Neuronal stem cell (in vitro differentiated cells): ENCODE measurements at regions not wholly inside any gene's neighbourhood (a gene's known extent, or its start where the extent isn't known, plus 50 kb on each side); places are given as distances from the start of the nearest gene placed in this dataset.

Source experiments
- DNase-seq: peaks from one replicate; pipeline ENCODE4 v3.0.0-alpha.2; 2013; ENCODE audit warnings: low spot score
- H2AFZ ChIP-seq: one replicate; pipeline ENCODE4 v1.6.1; 2013; ENCODE audit warnings: mild to moderate bottlenecking, low read length, inconsistent platforms
- H2AK5ac ChIP-seq: 2 replicates; pipeline ENCODE4 v1.6.1; 2013; ENCODE audit warnings: low read depth, mild to moderate bottlenecking, inconsistent platforms, low read length, moderate library complexity, mixed read lengths
- H2BK120ac ChIP-seq: 2 replicates; pipeline ENCODE4 v1.6.1; 2013; ENCODE audit warnings: low read depth, mild to moderate bottlenecking, inconsistent platforms, low read length, moderate library complexity, mixed read lengths
- H2BK12ac ChIP-seq: one replicate; pipeline ENCODE4 v1.6.1; 2013; ENCODE audit warnings: low read length, inconsistent platforms
- H2BK15ac ChIP-seq: 2 replicates; pipeline ENCODE4 v1.6.1; 2013; ENCODE audit warnings: mild to moderate bottlenecking, low read length, inconsistent platforms, mixed read lengths
- H2BK5ac ChIP-seq: one replicate; pipeline ENCODE4 v1.6.1; 2013; ENCODE audit warnings: inconsistent platforms, mild to moderate bottlenecking, low read length, moderate library complexity
- H3K14ac ChIP-seq: one replicate; pipeline ENCODE4 v1.6.1; 2013; ENCODE audit warnings: low read length, inconsistent platforms
- H3K18ac ChIP-seq: 2 replicates; pipeline ENCODE4 v1.6.1; 2013; ENCODE audit warnings: low read length, inconsistent platforms
- H3K23ac ChIP-seq: 2 replicates; pipeline ENCODE4 v1.6.1; 2013; ENCODE audit warnings: low read depth, mild to moderate bottlenecking, mixed read lengths, low read length, inconsistent platforms; ENCODE audit not compliant: poor library complexity
- H3K27ac ChIP-seq: replicated peaks from 3 replicates; pipeline ENCODE4 v1.5.1; 2013; ENCODE audit warnings: low read length, inconsistent platforms
- H3K27me3 ChIP-seq, 3 experiments: 2 replicates each; pipeline ENCODE4 v1.6.1; 2013; ENCODE audit warnings: low read length in 3 of 3, mild to moderate bottlenecking in 2 of 3, inconsistent platforms in 1 of 3, low read depth in 1 of 3, mixed read lengths in 1 of 3, moderate library complexity in 1 of 3; ENCODE audit not compliant: control insufficient read depth in 3 of 3, insufficient read depth in 3 of 3
- H3K36me3 ChIP-seq, 2 donors: replicated peaks in 1 of 2; 2 replicates each; pipeline ENCODE4 v1.6.1; 2013; ENCODE audit warnings: low read length in 2 of 2; ENCODE audit not compliant: control insufficient read depth in 2 of 2, insufficient read depth in 2 of 2
- H3K4ac ChIP-seq: 2 replicates; pipeline ENCODE4 v1.6.1; 2013; ENCODE audit warnings: inconsistent platforms, mild to moderate bottlenecking, low read length, moderate library complexity
- H3K4me1 ChIP-seq, 2 donors: 1 replicate in 1 of 2; 2 replicates in 1 of 2; pipeline ENCODE4 v1.6.1; 2013; ENCODE audit warnings: low read length in 2 of 2, low read depth in 1 of 2; ENCODE audit not compliant: control insufficient read depth in 2 of 2, insufficient read depth in 1 of 2
- H3K4me2 ChIP-seq: one replicate; pipeline ENCODE4 v1.6.1; 2013; ENCODE audit warnings: mild to moderate bottlenecking, low read length, inconsistent platforms; ENCODE audit not compliant: insufficient read depth, poor library complexity, severe bottlenecking
- H3K4me3 ChIP-seq, 2 donors: 2 replicates each; pipeline ENCODE4 v1.5.1; 2013; ENCODE audit warnings: low read length in 2 of 2, mild to moderate bottlenecking in 2 of 2, inconsistent platforms in 1 of 2, moderate library complexity in 1 of 2
- H3K79me1 ChIP-seq: one replicate; pipeline ENCODE4 v1.6.1; 2013; ENCODE audit warnings: low read depth, mild to moderate bottlenecking, inconsistent platforms, low read length, moderate library complexity
- H3K9ac ChIP-seq: one replicate; pipeline ENCODE4 v1.6.1; 2013; ENCODE audit warnings: mild to moderate bottlenecking, low read depth, low read length, inconsistent platforms; ENCODE audit not compliant: poor library complexity
- H3K9me3 ChIP-seq, 2 donors: replicated peaks in 1 of 2; 2 replicates each; pipeline versions ENCODE3 to v1.6.1; 2013; ENCODE audit warnings: low read length in 2 of 2, mild to moderate bottlenecking in 2 of 2, inconsistent platforms in 1 of 2, low read depth in 1 of 2, mixed read lengths in 1 of 2, moderate library complexity in 1 of 2; ENCODE audit not compliant: control insufficient read depth in 2 of 2, insufficient read depth in 1 of 2
- H4K8ac ChIP-seq: one replicate; pipeline ENCODE4 v1.6.1; 2013; ENCODE audit warnings: low read depth, mild to moderate bottlenecking, inconsistent platforms, low read length, moderate library complexity
- H4K91ac ChIP-seq: one replicate; pipeline ENCODE4 v1.6.1; 2013; ENCODE audit warnings: low read length, low read depth, mild to moderate bottlenecking, inconsistent platforms; ENCODE audit not compliant: poor library complexity
- WGBS, 2 donors: extraction: QIAGEN DNeasy Blood & Tissue Kit; methylation state at CpG; one replicate each; pipeline ENCODE4 v1.1.7; 2013; ENCODE audit warnings: missing lambda C conversion rate in 2 of 2, mixed read lengths in 1 of 2; ENCODE audit not compliant: insufficient read length in 2 of 2, insufficient replicate concordance in 1 of 2; ENCODE audit errors: extremely low coverage in 2 of 2; 5-methylcytosine and 5-hydroxymethylcytosine counted together

DNA sequence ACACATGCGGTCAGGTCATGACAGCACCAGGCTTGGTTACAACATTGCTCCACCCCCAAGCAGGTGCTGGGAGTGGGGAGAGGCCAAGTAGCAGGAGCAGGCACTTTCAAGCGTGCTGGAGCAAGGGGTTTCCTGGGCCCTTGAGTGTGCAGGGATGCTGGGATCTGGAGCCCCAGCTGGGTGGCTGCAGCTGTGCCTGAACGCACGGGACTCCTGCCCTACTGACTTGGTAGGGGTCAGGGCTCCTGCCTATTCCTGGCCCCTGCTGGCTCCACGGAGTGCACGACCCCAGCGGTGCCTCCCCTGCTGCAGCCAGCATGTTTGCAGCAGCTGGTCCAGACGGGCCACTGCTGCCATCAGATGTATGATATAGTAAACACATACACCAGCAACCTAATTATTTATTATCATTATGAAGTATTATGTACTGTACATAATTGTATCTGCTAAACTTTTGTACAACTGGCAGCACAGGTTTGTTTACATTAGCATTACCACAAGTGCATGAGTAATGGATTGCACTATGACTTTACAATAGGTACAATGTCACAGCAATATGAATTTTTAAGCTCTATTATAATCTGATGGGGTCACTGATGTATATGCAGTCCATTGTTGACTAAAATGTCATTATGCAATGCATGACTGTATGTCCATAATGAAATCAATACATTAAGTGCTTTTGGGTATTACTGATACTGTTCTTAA is 620.6 kb downstream of the RAPGEF2 start:
- Histone ChIP-seq H3K23ac (peak overlapping the region; percentile 75), H3K9ac (no peak overlapping the region), H3K4me1 (no peaks in the 10 kb centered on the region), H2BK120ac (no peak overlapping the region), H3K36me3 (no peaks in the 10 kb centered on the region), H2AK5ac (peak overlapping the region; percentile 81), H3K18ac (peak overlapping the region; percentile 87), H3K79me1 (no peaks in the 10 kb centered on the region), H2BK15ac (peak overlapping the region; percentile 58), H4K91ac (no peak overlapping the region), H3K9me3 (no peaks in the 10 kb centered on the region), H3K4me2 (no peak overlapping the region), H3K14ac (peak overlapping the region; percentile 39), H4K8ac (peak overlapping the region; percentile 17), H2BK12ac (peak overlapping the region; percentile 73), H3K4ac (no peak overlapping the region), H2AFZ (no peak overlapping the region), H2BK5ac (no peak overlapping the region), H3K4me3 (no peak overlapping the region), H3K27ac (no peak overlapping the region), H3K27me3 (no peaks in the 10 kb centered on the region)
- no CpG with 5 or more reads among the region's 8 CpGs for WGBS, 2 donors
- no peak for DNase-seq

DNA sequence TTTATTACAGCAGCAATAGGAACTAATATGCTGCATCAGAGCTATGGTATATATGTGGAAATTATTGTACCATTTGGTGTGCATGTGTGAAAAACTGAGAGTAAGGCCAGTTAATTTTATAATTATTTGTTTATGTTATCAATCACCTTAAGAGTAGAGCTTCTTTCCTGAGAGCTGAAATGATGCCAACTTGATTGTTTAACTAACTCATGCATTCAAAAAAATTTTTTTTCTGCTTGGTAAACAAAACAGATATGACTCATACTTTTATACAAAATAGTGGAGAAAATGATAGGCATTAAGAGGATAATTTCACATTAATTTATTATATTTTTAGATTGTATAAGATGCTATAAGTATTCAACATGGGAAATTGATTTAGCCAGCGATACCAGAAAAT is 622.7 kb downstream of the RAPGEF2 start:
- no peak overlapping the region for H3K23ac ChIP-seq
- H2BK12ac ChIP-seq, result no peak overlapping the region
- H3K4me2 ChIP-seq, result no peak overlapping the region
- H4K8ac ChIP-seq, result no peak overlapping the region
- H3K27ac ChIP-seq, result no peak overlapping the region
- no peak overlapping the region for H3K4me3 ChIP-seq
- H3K79me1 ChIP-seq, result no peaks in the 10 kb centered on the region
- H3K18ac ChIP-seq, result no peak overlapping the region
- no peak overlapping the region for H2BK5ac ChIP-seq
- no peaks in the 10 kb centered on the region for H3K4me1 ChIP-seq
- WGBS, 2 donors, result no CpG with 5 or more reads among the region's 1 CpG
- no peak for DNase-seq
- no peaks in the 10 kb centered on the region for H3K9me3 ChIP-seq
- no peak overlapping the region for H2AFZ ChIP-seq
- H3K14ac ChIP-seq, result no peak overlapping the region
- H3K27me3 ChIP-seq, result no peaks in the 10 kb centered on the region
- H2BK15ac ChIP-seq, result no peak overlapping the region
- no peak overlapping the region for H2BK120ac ChIP-seq
- H4K91ac ChIP-seq, result no peak overlapping the region
- H3K36me3 ChIP-seq, result no peaks in the 10 kb centered on the region
- H3K9ac ChIP-seq, result no peak overlapping the region
- no peak overlapping the region for H2AK5ac ChIP-seq
- no peak overlapping the region for H3K4ac ChIP-seq

DNA sequence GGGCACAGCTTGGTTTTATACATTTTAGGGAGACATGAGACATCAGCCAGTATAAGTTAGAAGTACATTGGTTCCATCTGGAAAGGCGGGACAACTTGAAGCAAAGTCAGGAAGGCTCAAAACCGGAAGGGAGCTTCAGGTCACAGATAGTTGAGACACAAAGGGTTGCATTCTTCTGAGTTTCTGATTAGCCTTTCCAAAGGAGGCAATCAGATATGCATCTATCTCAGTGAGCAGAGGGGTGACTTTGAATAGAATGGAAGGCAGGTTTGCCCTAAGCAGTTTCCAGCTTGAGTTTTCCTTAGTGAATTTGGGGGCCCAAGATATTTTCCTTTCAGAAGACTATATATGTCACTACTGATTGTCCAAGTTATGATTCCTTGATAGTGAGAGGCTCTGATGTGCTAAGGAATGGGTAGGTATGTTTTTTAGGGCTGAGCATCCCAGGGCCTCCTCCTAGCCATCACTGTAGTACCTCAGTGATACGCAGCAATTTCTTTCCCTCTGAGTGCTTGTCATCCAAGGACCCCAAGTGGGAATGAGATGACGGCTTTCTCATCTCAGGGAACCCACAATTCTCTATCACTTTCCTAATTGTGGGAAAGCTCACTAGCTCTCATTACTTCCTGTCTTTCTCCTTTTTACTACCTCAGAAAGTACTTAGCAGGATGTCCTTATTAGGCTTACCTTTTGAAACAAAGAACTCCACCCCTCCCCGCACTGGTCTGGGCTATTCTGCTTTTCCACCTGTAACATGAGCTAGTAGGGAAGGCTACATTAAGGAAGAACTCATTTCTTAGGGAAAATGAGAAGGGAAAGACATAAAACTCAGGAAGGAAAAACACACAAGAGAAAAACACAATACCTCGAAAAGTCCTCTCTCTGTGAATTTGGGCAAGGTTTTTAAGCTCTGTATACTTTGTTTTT is 632.7 kb downstream of the RAPGEF2 start:
- H3K14ac ChIP-seq, result no peak overlapping the region
- H4K91ac ChIP-seq, result no peak overlapping the region
- WGBS, 2 donors, result no CpG with 5 or more reads among the region's 6 CpGs
- no peak overlapping the region for H3K27ac ChIP-seq
- no peaks in the 10 kb centered on the region for H3K36me3 ChIP-seq
- H3K4ac ChIP-seq, result no peak overlapping the region
- H3K27me3 ChIP-seq, result peaks cover 0 to 2% (median 0%) of the 10 kb centered on the region in 3 experiments
- H2BK15ac ChIP-seq, result no peak overlapping the region
- no peak overlapping the region for H4K8ac ChIP-seq
- peaks cover 0 to 2% of the 10 kb centered on the region in 2 donors for H3K9me3 ChIP-seq
- no peak overlapping the region for H2AFZ ChIP-seq
- DNase-seq, result no peak
- no peak overlapping the region for H3K23ac ChIP-seq
- H3K4me1 ChIP-seq, result no peaks in the 10 kb centered on the region
- no peak overlapping the region for H2BK12ac ChIP-seq
- H3K9ac ChIP-seq, result no peak overlapping the region
- no peak overlapping the region for H2AK5ac ChIP-seq
- no peak overlapping the region for H3K4me3 ChIP-seq
- no peak overlapping the region for H3K4me2 ChIP-seq
- H2BK120ac ChIP-seq, result no peak overlapping the region
- no peak overlapping the region for H3K18ac ChIP-seq
- H3K79me1 ChIP-seq, result no peaks in the 10 kb centered on the region
- no peak overlapping the region for H2BK5ac ChIP-seq

DNA sequence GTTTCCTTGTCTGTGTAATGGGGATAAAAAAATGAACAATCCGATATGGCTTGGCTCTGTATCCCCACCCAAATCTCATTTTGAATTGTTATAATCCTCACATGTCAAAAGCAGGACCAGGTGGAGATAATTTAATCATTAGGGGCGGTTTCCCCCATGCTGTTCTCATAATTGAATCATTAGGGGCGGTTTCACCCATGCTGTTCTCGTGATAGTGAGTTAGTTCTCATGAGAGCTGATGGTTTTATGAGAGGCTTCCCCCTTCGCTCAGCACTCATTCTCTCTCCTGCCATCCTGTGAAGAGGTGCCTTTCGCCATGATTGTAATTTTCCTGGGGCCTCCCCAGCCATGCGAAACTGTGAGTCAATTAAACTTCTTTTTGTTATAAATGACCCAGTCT is 633.5 kb downstream of the RAPGEF2 start:
- H2BK12ac ChIP-seq, result no peak overlapping the region
- no peak overlapping the region for H2BK15ac ChIP-seq
- no peak overlapping the region for H3K18ac ChIP-seq
- no peak overlapping the region for H3K4me2 ChIP-seq
- no peak overlapping the region for H3K23ac ChIP-seq
- H2AK5ac ChIP-seq, result no peak overlapping the region
- H3K79me1 ChIP-seq, result no peaks in the 10 kb centered on the region
- H4K8ac ChIP-seq, result no peak overlapping the region
- DNase-seq, result no peak
- H2BK5ac ChIP-seq, result no peak overlapping the region
- no peaks in the 10 kb centered on the region for H3K36me3 ChIP-seq
- no CpG with 5 or more reads among the region's 7 CpGs for WGBS, 2 donors
- H3K27ac ChIP-seq, result no peak overlapping the region
- H3K14ac ChIP-seq, result no peak overlapping the region
- no peaks in the 10 kb centered on the region for H3K4me1 ChIP-seq
- H3K27me3 ChIP-seq, result peaks cover 0 to 2% (median 0%) of the 10 kb centered on the region in 3 experiments
- H2BK120ac ChIP-seq, result no peak overlapping the region
- H3K4me3 ChIP-seq, result no peak overlapping the region
- no peak overlapping the region for H4K91ac ChIP-seq
- peaks cover 0 to 2% of the 10 kb centered on the region in 2 donors for H3K9me3 ChIP-seq
- H2AFZ ChIP-seq, result no peak overlapping the region
- H3K4ac ChIP-seq, result no peak overlapping the region
- H3K9ac ChIP-seq, result no peak overlapping the region
